Type B pancreatic cell (in vitro differentiated cells): ENCODE measurements at regions not wholly inside any gene's neighbourhood (a gene's known extent, or its start where the extent isn't known, plus 50 kb on each side); places are given as distances from the start of the nearest gene placed in this dataset.

Experiments
- DNase-seq: peaks from one replicate; pipeline ENCODE4 v3.0.0; 2021; ENCODE audit warnings: mixed read lengths; ENCODE audit not compliant: unreplicated experiment; ENCODE audit errors: extremely low spot score
- H3K27ac Mint-ChIP-seq: 2 replicates; pipeline ENCODE4 v1.8.0; 2021; ENCODE audit warnings: mild to moderate bottlenecking, mixed read lengths
- H3K27me3 Mint-ChIP-seq: 2 replicates; pipeline ENCODE4 v1.8.0; 2021; ENCODE audit warnings: mixed read lengths
- H3K36me3 Mint-ChIP-seq: 2 replicates; pipeline ENCODE4 v1.8.0; 2021; ENCODE audit warnings: mixed read lengths
- H3K4me1 Mint-ChIP-seq: one replicate; pipeline ENCODE4 v1.8.0; 2021; ENCODE audit warnings: mixed read lengths; ENCODE audit not compliant: unreplicated experiment
- H3K4me3 Mint-ChIP-seq: 2 replicates; pipeline ENCODE4 v1.8.0; 2021; ENCODE audit warnings: mild to moderate bottlenecking, mixed read lengths
- H3K9me3 Mint-ChIP-seq: 2 replicates; pipeline ENCODE4 v1.8.0; 2021; ENCODE audit warnings: mixed read lengths
- TF ChIP-seq, protein P1 (sequence below): fragments of 200-600 bp; sonication (generic); conservative IDR thresholded peaks from 2 replicates; pipeline ENCODE4 v1.5.0; 2021; ENCODE audit warnings: antibody characterized with exemption, mild to moderate bottlenecking

DNA sequence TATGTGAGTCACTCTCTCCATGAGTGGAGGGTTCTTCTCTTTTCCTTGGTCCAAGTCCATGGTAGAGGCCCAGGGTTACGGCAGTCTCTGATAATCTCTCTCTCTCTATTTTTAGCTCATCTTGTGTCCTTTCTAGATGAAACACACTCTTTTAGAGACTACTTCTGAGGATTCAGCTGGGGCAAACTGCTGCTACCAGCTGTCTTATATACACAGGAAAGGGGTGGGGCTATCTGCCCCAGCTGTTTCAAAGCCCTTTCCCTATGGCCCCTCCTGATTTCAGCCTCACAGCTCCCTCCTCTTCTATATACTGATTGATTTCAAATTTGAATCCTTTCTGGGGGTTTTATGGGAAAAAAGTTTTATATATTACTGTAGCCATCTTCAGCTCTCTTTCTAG, 324.8 kb downstream of the RWDD3 start:
- DNase-seq = no peak
- H3K9me3 Mint-ChIP-seq = peaks cover 15% of the 10 kb centered on the region
- TF ChIP-seq, protein P1, sequence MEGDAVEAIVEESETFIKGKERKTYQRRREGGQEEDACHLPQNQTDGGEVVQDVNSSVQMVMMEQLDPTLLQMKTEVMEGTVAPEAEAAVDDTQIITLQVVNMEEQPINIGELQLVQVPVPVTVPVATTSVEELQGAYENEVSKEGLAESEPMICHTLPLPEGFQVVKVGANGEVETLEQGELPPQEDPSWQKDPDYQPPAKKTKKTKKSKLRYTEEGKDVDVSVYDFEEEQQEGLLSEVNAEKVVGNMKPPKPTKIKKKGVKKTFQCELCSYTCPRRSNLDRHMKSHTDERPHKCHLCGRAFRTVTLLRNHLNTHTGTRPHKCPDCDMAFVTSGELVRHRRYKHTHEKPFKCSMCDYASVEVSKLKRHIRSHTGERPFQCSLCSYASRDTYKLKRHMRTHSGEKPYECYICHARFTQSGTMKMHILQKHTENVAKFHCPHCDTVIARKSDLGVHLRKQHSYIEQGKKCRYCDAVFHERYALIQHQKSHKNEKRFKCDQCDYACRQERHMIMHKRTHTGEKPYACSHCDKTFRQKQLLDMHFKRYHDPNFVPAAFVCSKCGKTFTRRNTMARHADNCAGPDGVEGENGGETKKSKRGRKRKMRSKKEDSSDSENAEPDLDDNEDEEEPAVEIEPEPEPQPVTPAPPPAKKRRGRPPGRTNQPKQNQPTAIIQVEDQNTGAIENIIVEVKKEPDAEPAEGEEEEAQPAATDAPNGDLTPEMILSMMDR = no peak
- H3K4me1 Mint-ChIP-seq = no peaks in the 10 kb centered on the region
- no peak overlapping the region for H3K4me3 Mint-ChIP-seq
- no peaks in the 10 kb centered on the region for H3K27me3 Mint-ChIP-seq
- H3K36me3 Mint-ChIP-seq = no peaks in the 10 kb centered on the region
- no peak overlapping the region for H3K27ac Mint-ChIP-seq

DNA sequence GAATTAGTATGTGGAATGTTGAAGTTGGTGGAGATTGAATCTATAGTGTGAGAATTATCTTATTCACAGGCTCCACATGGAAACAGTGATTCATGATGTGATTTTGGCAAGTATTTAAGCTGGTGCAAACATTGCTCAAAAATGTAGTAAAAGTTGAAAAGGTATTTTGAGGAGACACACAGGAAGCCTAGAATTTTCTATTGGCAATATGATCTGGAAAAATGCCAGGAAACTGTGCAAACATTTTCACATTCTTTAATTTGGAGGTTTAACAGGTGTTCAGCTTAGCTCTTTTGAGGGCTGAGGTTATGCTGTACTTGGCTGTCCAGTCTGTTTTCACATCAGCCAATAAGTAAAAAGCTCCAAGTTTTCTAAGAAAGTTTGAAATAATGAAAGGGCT, 327.3 kb downstream of the RWDD3 start:
- Mint-ChIP-seq H3K9me3 (peaks cover 15% of the 10 kb centered on the region), H3K4me1 (no peaks in the 10 kb centered on the region), H3K4me3 (no peak overlapping the region), H3K36me3 (no peaks in the 10 kb centered on the region), H3K27ac (no peak overlapping the region), H3K27me3 (no peaks in the 10 kb centered on the region)
- TF ChIP-seq, protein P1 = no peak
- no peak for DNase-seq

DNA sequence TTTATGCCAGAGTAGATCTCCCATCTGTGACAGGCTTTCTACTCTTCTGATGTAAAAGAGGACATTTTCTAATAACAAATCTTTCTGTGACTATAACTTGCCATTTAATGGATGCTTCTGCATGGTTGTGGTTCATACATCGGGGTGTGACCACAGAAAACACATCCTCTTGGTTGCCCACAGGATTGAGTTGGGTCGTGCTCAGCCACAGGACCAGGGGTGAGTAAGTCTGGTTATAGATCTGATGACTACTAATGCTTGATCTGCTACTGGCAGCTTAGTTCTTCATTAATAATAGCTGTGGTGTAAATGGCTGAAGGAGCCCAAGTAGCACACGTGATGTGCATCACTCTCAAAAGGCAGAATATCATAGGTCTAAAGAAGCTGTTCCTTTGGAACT, 328.2 kb downstream of the RWDD3 start:
- Mint-ChIP-seq H3K27ac (no peak overlapping the region), H3K4me1 (no peaks in the 10 kb centered on the region), H3K9me3 (peaks cover 14% of the 10 kb centered on the region), H3K36me3 (no peaks in the 10 kb centered on the region), H3K27me3 (no peaks in the 10 kb centered on the region), H3K4me3 (no peak overlapping the region)
- TF ChIP-seq, protein P1 = no peak
- DNase-seq = no peak

DNA sequence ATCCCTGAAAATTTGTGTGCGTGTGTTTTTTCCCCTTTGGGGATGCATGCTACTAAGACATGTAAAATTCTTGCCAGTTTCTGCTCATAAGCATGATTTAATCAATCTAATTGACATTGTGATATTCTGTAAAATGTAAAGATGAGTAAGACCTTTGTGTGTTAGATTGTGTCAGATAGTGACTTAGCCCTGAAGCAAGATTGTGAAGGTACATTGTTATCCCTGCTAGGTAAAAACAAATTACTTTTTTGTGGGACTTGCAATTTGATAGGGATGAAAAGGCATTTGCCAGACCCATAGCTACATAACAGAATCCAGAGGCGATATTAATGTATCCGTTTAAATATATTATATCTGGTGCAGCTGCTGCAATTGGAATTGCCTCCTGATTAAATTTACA, 338.0 kb downstream of the RWDD3 start:
- Mint-ChIP-seq H3K36me3 (no peaks in the 10 kb centered on the region), H3K9me3 (peaks cover 6% of the 10 kb centered on the region), H3K4me3 (no peak overlapping the region), H3K4me1 (no peaks in the 10 kb centered on the region), H3K27me3 (peaks cover 7% of the 10 kb centered on the region), H3K27ac (no peak overlapping the region)
- DNase-seq = no peak
- TF ChIP-seq, protein P1 = no peak

DNA sequence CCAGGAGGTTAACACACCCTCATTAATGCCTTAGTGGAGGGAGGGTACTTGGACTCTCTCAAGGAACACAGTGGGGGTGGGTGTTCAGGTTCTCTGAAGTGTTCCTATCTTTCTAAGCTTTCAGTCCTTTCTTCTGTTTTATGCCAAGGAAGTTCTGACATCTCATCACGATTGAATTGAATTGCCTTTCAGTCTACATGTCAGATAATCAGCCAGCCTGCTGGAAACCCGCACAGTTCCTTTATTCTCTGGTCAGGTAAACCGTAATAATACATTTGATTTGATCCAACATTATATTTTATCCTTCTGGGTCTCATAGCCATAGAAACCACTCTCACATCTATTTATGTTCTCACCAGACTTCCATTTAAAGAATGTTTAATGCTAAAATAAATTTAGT, 339.0 kb downstream of the RWDD3 start:
- DNase-seq = no peak
- H3K4me1 Mint-ChIP-seq = no peaks in the 10 kb centered on the region
- no peak overlapping the region for H3K4me3 Mint-ChIP-seq
- H3K27ac Mint-ChIP-seq = no peak overlapping the region
- TF ChIP-seq, protein P1 = no peak
- H3K9me3 Mint-ChIP-seq = peaks cover 6% of the 10 kb centered on the region
- no peaks in the 10 kb centered on the region for H3K36me3 Mint-ChIP-seq
- H3K27me3 Mint-ChIP-seq = peaks cover 7% of the 10 kb centered on the region

DNA sequence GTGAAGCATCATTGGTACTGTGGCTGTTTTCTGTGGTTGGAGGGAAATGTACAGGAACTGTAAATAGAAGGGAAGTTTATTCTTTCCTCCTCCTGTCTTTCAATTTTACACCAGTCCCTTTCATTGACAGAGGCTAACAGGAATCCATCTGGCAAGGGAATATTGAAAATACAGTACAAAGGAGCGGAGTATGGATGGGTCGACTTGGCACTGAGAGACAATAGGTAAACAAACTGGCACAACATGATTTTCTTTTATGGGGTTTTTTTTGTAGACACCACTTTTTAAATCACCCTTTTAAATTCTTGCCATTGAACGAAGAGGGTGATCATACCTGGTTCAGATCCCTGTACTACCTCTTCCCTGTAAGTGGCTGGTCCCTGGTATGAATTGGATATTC, 341.3 kb downstream of the RWDD3 start:
- Mint-ChIP-seq H3K36me3 (no peaks in the 10 kb centered on the region), H3K9me3 (peaks cover 6% of the 10 kb centered on the region)

More for the DNA sequence above, 341.3 kb downstream of the RWDD3 start:
- Mint-ChIP-seq H3K27me3 (peaks cover 10% of the 10 kb centered on the region), H3K4me3 (no peak overlapping the region), H3K4me1 (no peaks in the 10 kb centered on the region), H3K27ac (no peak overlapping the region)
- TF ChIP-seq, protein P1 = no peak
- DNase-seq = no peak
